H1 (cell line): ENCODE measurements at regions not wholly inside any gene's neighbourhood (a gene's known extent, or its start where the extent isn't known, plus 50 kb on each side); places are given as distances from the start of the nearest gene placed in this dataset.

Experiments used
- CTCF ChIA-PET: fragments of 300-600 bp; sonication (Branson Sonifier 250); formaldehyde crosslinking; loops from one replicate; lab custom pipeline; 2021; ENCODE audit not compliant: partially characterized antibody; lab: Charles Lee
- POLR2A ChIA-PET: fragments of 300-600 bp; sonication (Branson Sonifier 250); formaldehyde crosslinking; loops from one replicate; lab custom pipeline; 2021; ENCODE audit warnings: inconsistent platforms; ENCODE audit not compliant: partially characterized antibody; lab: Charles Lee
- DNase-seq, 2 experiments: peaks; one replicate each; pipeline versions ENCODE4 v3.0.0 to v3.0.0-alpha.2; 2010 to 2022; ENCODE audit warnings: low spot score in 2 of 2, low read depth in 1 of 2, mixed read lengths in 1 of 2
- FAIRE-seq: peaks from 2 replicates; lab custom pipeline; 2011; peaks lifted over from hg19 to GRCh38; lab: Jason Lieb, UNC
- H2AFZ ChIP-seq: 2 replicates; pipeline ENCODE4 v1.8.1; 2012; ENCODE audit warnings: low read length, inconsistent platforms
- H2AK5ac ChIP-seq: 2 replicates; pipeline ENCODE4 v1.6.1; 2013; ENCODE audit warnings: low read depth, low read length
- H2BK120ac ChIP-seq: replicated peaks from 2 replicates; pipeline ENCODE3; 2013; ENCODE audit warnings: low read depth, low read length, inconsistent platforms
- H2BK12ac ChIP-seq: 2 replicates; pipeline ENCODE4 v1.6.1; 2013; ENCODE audit warnings: low read depth, low read length
- H2BK15ac ChIP-seq: 2 replicates; pipeline ENCODE4 v1.6.1; 2013; ENCODE audit warnings: low read length
- H2BK20ac ChIP-seq: 2 replicates; pipeline ENCODE4 v1.6.1; 2013; ENCODE audit warnings: low read length
- H2BK5ac ChIP-seq: 2 replicates; pipeline ENCODE4 v1.6.1; 2013; ENCODE audit warnings: low read depth, low read length
- H3K14ac ChIP-seq: 2 replicates; pipeline ENCODE4 v1.6.1; 2013; ENCODE audit warnings: inconsistent platforms; ENCODE audit not compliant: insufficient read length
- H3K18ac ChIP-seq: 2 replicates; pipeline ENCODE4 v1.6.1; 2013; ENCODE audit warnings: low read length; ENCODE audit errors: extremely low read depth
- H3K23ac ChIP-seq: 2 replicates; pipeline ENCODE4 v1.6.1; 2013; ENCODE audit warnings: inconsistent platforms; ENCODE audit not compliant: insufficient read length
- H3K23me2 ChIP-seq: 2 replicates; pipeline ENCODE4 v1.6.1; 2013; ENCODE audit warnings: low read depth, low read length
- H3K27ac ChIP-seq: 2 replicates; pipeline ENCODE4 v1.6.1; 2011; ENCODE audit warnings: low read depth, low read length, inconsistent platforms
- H3K27me3 ChIP-seq, 4 experiments: replicated peaks in 1 of 4; 1 replicate in 1 of 4; 2 replicates in 3 of 4; pipeline versions ENCODE4 v1.6.1 to v1.8.1; 2011 to 2013; ENCODE audit warnings: low read length in 3 of 4, mild to moderate bottlenecking in 3 of 4, inconsistent platforms in 2 of 4, mixed read lengths in 2 of 4, moderate library complexity in 1 of 4; ENCODE audit not compliant: control insufficient read depth in 3 of 4, insufficient read depth in 3 of 4; ENCODE audit errors: extremely low read depth in 1 of 4
- H3K36me3 ChIP-seq, 4 experiments: 2 replicates each; pipeline versions ENCODE4 v1.6.1 to v1.8.1; 2011 to 2013; ENCODE audit warnings: mild to moderate bottlenecking in 4 of 4, low read length in 3 of 4, moderate library complexity in 2 of 4, control low read depth in 1 of 4, inconsistent platforms in 1 of 4; ENCODE audit not compliant: insufficient read depth in 4 of 4, control insufficient read depth in 2 of 4
- H3K4ac ChIP-seq: replicated peaks from 2 replicates; pipeline ENCODE3; 2013; ENCODE audit warnings: low read length, low read depth, mixed read lengths, inconsistent platforms; ENCODE audit not compliant: insufficient read length
- H3K4me1 ChIP-seq, 4 experiments: replicated peaks in 1 of 4; 1 replicate in 1 of 4; 2 replicates in 3 of 4; pipeline versions ENCODE4 v1.6.1 to v1.8.1; 2011 to 2013; ENCODE audit warnings: low read length in 3 of 4, inconsistent platforms in 2 of 4, mixed read lengths in 1 of 4; ENCODE audit not compliant: insufficient read depth in 4 of 4, control insufficient read depth in 3 of 4
- H3K4me2 ChIP-seq, 2 experiments: 2 replicates each; pipeline versions ENCODE4 v1.6.1 to v1.8.1; 2011 to 2013; ENCODE audit warnings: low read depth in 2 of 2, low read length in 2 of 2, control low read depth in 1 of 2, inconsistent platforms in 1 of 2, mild to moderate bottlenecking in 1 of 2; ENCODE audit not compliant: insufficient read depth in 1 of 2
- H3K4me3 ChIP-seq, 4 experiments: fragments of 200-600, 300-600 bp in 1 of 4; sonication (generic), shearing (Covaris generic), sonication (Bioruptor Twin) in 1 of 4; 2 replicates each; pipeline versions ENCODE4 v1.5.1 to v1.8.1; 2011 to 2016; ENCODE audit warnings: low read length in 4 of 4, low read depth in 3 of 4, control low read depth in 2 of 4, inconsistent platforms in 2 of 4, mild to moderate bottlenecking in 2 of 4, mixed read lengths in 1 of 4, moderate library complexity in 1 of 4; ENCODE audit not compliant: insufficient read depth in 2 of 4; ENCODE audit errors: extremely low read depth in 1 of 4
- H3K56ac ChIP-seq: replicated peaks from 2 replicates; pipeline ENCODE3; 2013; ENCODE audit warnings: low read depth, mild to moderate bottlenecking, mixed read lengths, low read length, inconsistent platforms; ENCODE audit not compliant: insufficient read length
- H3K79me1 ChIP-seq: 2 replicates; pipeline ENCODE4 v1.6.1; 2013; ENCODE audit warnings: low read depth, low read length, control low read depth
- H3K79me2 ChIP-seq, 2 experiments: 2 replicates each; pipeline versions ENCODE4 v1.6.1 to v1.8.1; 2012 to 2013; ENCODE audit warnings: low read length in 2 of 2, mild to moderate bottlenecking in 2 of 2, inconsistent platforms in 1 of 2; ENCODE audit not compliant: insufficient read depth in 2 of 2, control insufficient read depth in 1 of 2
- H3K9ac ChIP-seq, 4 experiments: replicated peaks in 1 of 4; 1 replicate in 1 of 4; 2 replicates in 3 of 4; pipeline versions ENCODE4 v1.6.1 to v1.8.1; 2011 to 2013; ENCODE audit warnings: low read depth in 3 of 4, low read length in 3 of 4, control low read depth in 2 of 4, mild to moderate bottlenecking in 2 of 4, moderate library complexity in 2 of 4, inconsistent platforms in 1 of 4; ENCODE audit errors: extremely low read depth in 1 of 4
- H3K9me3 ChIP-seq, 2 experiments: 2 replicates each; pipeline versions ENCODE4 v1.6.1 to v1.8.1; 2012 to 2013; ENCODE audit warnings: mild to moderate bottlenecking in 2 of 2, moderate library complexity in 2 of 2, control low read depth in 1 of 2, inconsistent platforms in 1 of 2, low read depth in 1 of 2, low read length in 1 of 2, mixed read lengths in 1 of 2; ENCODE audit not compliant: insufficient read depth in 2 of 2
- H4K20me1 ChIP-seq, 2 experiments: replicated peaks in 1 of 2; 2 replicates each; pipeline versions ENCODE3 to v1.8.1; 2011 to 2013; ENCODE audit warnings: inconsistent platforms in 2 of 2, low read length in 2 of 2, mild to moderate bottlenecking in 1 of 2; ENCODE audit not compliant: insufficient read depth in 2 of 2, control insufficient read depth in 1 of 2
- H4K5ac ChIP-seq: 2 replicates; pipeline ENCODE4 v1.6.1; 2013; ENCODE audit warnings: low read length, low read depth, mixed read lengths, inconsistent platforms; ENCODE audit not compliant: insufficient read length
- H4K8ac ChIP-seq: 2 replicates; pipeline ENCODE4 v1.8.0; 2013; ENCODE audit warnings: mild to moderate bottlenecking, moderate library complexity, low read length, inconsistent platforms; ENCODE audit not compliant: insufficient read depth; ENCODE audit errors: extremely low read depth
- H4K91ac ChIP-seq: replicated peaks from 2 replicates; pipeline ENCODE3; 2013; ENCODE audit warnings: low read length, mixed read lengths, inconsistent platforms; ENCODE audit not compliant: insufficient read length
- BRCA1 ChIP-seq: IDR thresholded peaks from 2 replicates; pipeline ENCODE4 v1.6.1; 2012; ENCODE audit warnings: low read depth, low read length, improper control_type of control experiment
- CHD1 ChIP-seq: IDR thresholded peaks from 2 replicates; pipeline ENCODE4 v1.6.1; 2012; ENCODE audit warnings: low read depth, low read length, improper control_type of control experiment
- CTCF ChIP-seq, 3 experiments: IDR thresholded peaks; 1 replicate in 2 of 3; 2 replicates in 1 of 3; pipeline versions ENCODE4 v1.5.1 to v1.6.1; 2011; ENCODE audit warnings: low read length in 3 of 3, mild to moderate bottlenecking in 3 of 3, inconsistent platforms in 2 of 3, low read depth in 1 of 3, moderate library complexity in 1 of 3; ENCODE audit not compliant: insufficient read depth in 1 of 3; ENCODE audit errors: control extremely low read depth in 1 of 3
- JUND ChIP-seq: IDR thresholded peaks from 2 replicates; pipeline ENCODE4 v1.6.1; 2011; ENCODE audit warnings: mild to moderate bottlenecking, improper control_type of control experiment, low read length
- NANOG ChIP-seq: IDR thresholded peaks from 2 replicates; pipeline ENCODE4 v1.6.1; 2011; ENCODE audit warnings: low read length, low read depth, mild to moderate bottlenecking, inconsistent platforms; ENCODE audit not compliant: insufficient read depth, poor library complexity, severe bottlenecking
- RAD21 ChIP-seq, 2 experiments: IDR thresholded peaks in 1 of 2; conservative IDR thresholded peaks in 1 of 2; 2 replicates each; pipeline ENCODE4 v1.6.1; 2011; ENCODE audit warnings: low read depth in 2 of 2, low read length in 2 of 2, improper control_type of control experiment in 1 of 2, inconsistent platforms in 1 of 2, mild to moderate bottlenecking in 1 of 2, moderate library complexity in 1 of 2
- WGBS, 2 experiments: shearing (Covaris generic) in 1 of 2; methylation state at CpG; one replicate each; pipeline versions ENCODE4 v1.1.6 to v1.1.7; 2013 to 2015; ENCODE audit warnings: low lambda C conversion rate in 2 of 2, mixed read lengths in 2 of 2, inconsistent platforms in 1 of 2, low coverage in 1 of 2, missing lambda C conversion rate in 1 of 2; ENCODE audit not compliant: insufficient replicate concordance in 2 of 2, insufficient coverage in 1 of 2, insufficient read length in 1 of 2; ENCODE audit errors: extremely low coverage in 1 of 2, missing lambda C conversion rate in 1 of 2; 5-methylcytosine and 5-hydroxymethylcytosine counted together

DNA sequence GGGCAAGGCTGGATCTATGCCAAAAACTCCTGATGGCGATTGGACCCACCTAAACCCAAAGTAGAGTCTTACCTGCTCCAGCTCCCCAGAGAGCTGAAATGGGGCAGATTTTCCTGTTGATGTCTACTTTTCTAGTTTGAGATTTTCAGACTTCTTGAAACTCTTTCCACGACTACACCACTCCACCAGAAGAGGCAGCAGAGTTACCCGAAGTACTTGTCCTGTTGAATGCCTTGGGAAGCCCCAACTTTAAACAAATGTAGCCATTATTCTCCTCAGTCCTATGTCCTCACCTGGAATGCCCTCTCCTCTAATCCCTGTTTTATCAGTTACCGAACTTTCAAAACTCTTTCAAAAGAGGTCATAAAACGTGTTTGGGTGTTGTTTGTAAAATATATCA, 843.8 kb downstream of the VGLL3 start:
- ChIA-PET CTCF (interaction anchor here (1.1 to 1.4 kb wide), 2 partner anchors 9 to 326 kb away, joined by 3 read pairs; no protein-coding TSS in a partner anchor), POLR2A (no interaction called here)
- Histone ChIP-seq H3K79me2 (no peaks in the 10 kb centered on the region), H3K9ac (no peak overlapping the region), H3K4me1 (no peaks in the 10 kb centered on the region), H4K91ac (no peak overlapping the region), H3K18ac (no peak overlapping the region), H2BK5ac (no peak overlapping the region), H2BK15ac (no peak overlapping the region), H3K9me3 (no peaks in the 10 kb centered on the region), H2AK5ac (no peak overlapping the region), H3K4ac (no peak overlapping the region), H3K14ac (no peak overlapping the region), H2BK20ac (no peak overlapping the region), H3K4me2 (no peak overlapping the region), H3K4me3 (no peak overlapping the region), H2BK12ac (no peak overlapping the region), H4K5ac (no peak overlapping the region), H4K20me1 (no peaks in the 10 kb centered on the region), H2BK120ac (no peak overlapping the region), H3K23me2 (no peaks in the 10 kb centered on the region), H4K8ac (no peak overlapping the region), H3K79me1 (no peaks in the 10 kb centered on the region), H3K36me3 (no peaks in the 10 kb centered on the region), H3K56ac (no peak overlapping the region), H2AFZ (0 out of 2 replicates have a peak overlapping the region, but pooled peaks have one; percentile 38), H3K23ac (no peak overlapping the region), H3K27ac (no peak overlapping the region), H3K27me3 (no peaks in the 10 kb centered on the region)
- DNase-seq, result no peak
- peak; percentile 24 to 46; a peak in 2 of 4 replicates for TF ChIP-seq RAD21 (IDR thresholded peaks at IDR 0.05 in 1 of 2, conservative IDR thresholded peaks at IDR 0.05 in 1 of 2; ENCODE audit: low read depth in 2 of 2, low read length in 2 of 2)
- peak in 2 of 3 experiments; percentile 14 to 37; a peak in 2 of 4 replicates for TF ChIP-seq CTCF (IDR thresholded peaks at IDR 0.05; ENCODE audit: control extremely low read depth in 1 of 3, insufficient read depth in 1 of 3, low read depth in 1 of 3, low read length in 3 of 3)
- TF ChIP-seq JUND, result no peak
- no peak for TF ChIP-seq BRCA1
- TF ChIP-seq CHD1, result no peak
- TF ChIP-seq NANOG, result no peak
- WGBS, 2 experiments, result 83% methylated on average over 5 of the region's 5 CpGs; no CpG with 5 or more reads in 1 of the 2 experiments
- FAIRE-seq, result peak; percentile 88
